Neural cell (in vitro differentiated cells): ENCODE measurements at regions not wholly inside any gene's neighbourhood (a gene's known extent, or its start where the extent isn't known, plus 50 kb on each side); places are given as distances from the start of the nearest gene placed in this dataset.

Experiments
- H2AFZ ChIP-seq: fragments of 200-600, 300-800 bp; sonication (generic), shearing (Covaris generic); 2 replicates; pipeline ENCODE4 v1.6.0; 2014; ENCODE audit warnings: low read depth, mild to moderate bottlenecking, antibody characterized with exemption, low read length, moderate library complexity
- H3F3A ChIP-seq: fragments of 200-600 bp; shearing (Covaris generic); 2 replicates; pipeline ENCODE4 v1.6.1; 2016; ENCODE audit warnings: mild to moderate bottlenecking, moderate library complexity, mixed read lengths, antibody characterized with exemption, low read length; ENCODE audit not compliant: insufficient read depth, poor library complexity, severe bottlenecking
- H3K27ac ChIP-seq: fragments of 200-600, 300-800 bp; sonication (generic), shearing (Covaris generic); 2 replicates; pipeline ENCODE4 v1.5.1; 2014; ENCODE audit warnings: mild to moderate bottlenecking, low read length, moderate library complexity
- H3K27me3 ChIP-seq: fragments of 300-800, 200-600 bp; sonication (generic), shearing (Covaris generic); 2 replicates; pipeline ENCODE4 v1.6.0; 2014; ENCODE audit warnings: mild to moderate bottlenecking, low read depth, low read length, moderate library complexity; ENCODE audit not compliant: insufficient read depth
- H3K36me3 ChIP-seq: fragments of 300-800, 200-600 bp; sonication (generic), shearing (Covaris generic); 2 replicates; pipeline ENCODE4 v1.5.1; 2014; ENCODE audit warnings: mild to moderate bottlenecking, antibody characterized with exemption, low read length, moderate library complexity; ENCODE audit not compliant: insufficient read depth
- H3K4me2 ChIP-seq: fragments of 300-800, 200-600 bp; sonication (generic), shearing (Covaris generic); 2 replicates; pipeline ENCODE4 v1.6.0; 2014; ENCODE audit warnings: mild to moderate bottlenecking, low read length
- H3K4me3 ChIP-seq: fragments of 300-800, 200-600 bp; sonication (generic), shearing (Covaris generic); 2 replicates; pipeline ENCODE4 v1.5.1; 2014; ENCODE audit warnings: mild to moderate bottlenecking, low read length, moderate library complexity
- H3K79me2 ChIP-seq: fragments of 200-600 bp; shearing (Covaris generic); replicated peaks from 2 replicates; pipeline ENCODE4 v1.6.0; 2014; ENCODE audit warnings: mild to moderate bottlenecking, low read length, moderate library complexity; ENCODE audit not compliant: insufficient read depth
- H3K9ac ChIP-seq: fragments of 300-800, 200-600 bp; sonication (generic), shearing (Covaris generic); 2 replicates; pipeline ENCODE4 v1.6.1; 2016; ENCODE audit warnings: mild to moderate bottlenecking, low read length, mixed read lengths
- H3K9me2 ChIP-seq: fragments of 200-600 bp; shearing (Covaris generic); 2 replicates; pipeline ENCODE4 v1.6.1; 2016; ENCODE audit warnings: mild to moderate bottlenecking, low read length, mixed read lengths; ENCODE audit not compliant: insufficient read depth
- H3K9me3 ChIP-seq: fragments of 200-600, 300-800 bp; sonication (generic), shearing (Covaris generic); 2 replicates; pipeline ENCODE4 v1.6.1; 2016; ENCODE audit warnings: mild to moderate bottlenecking, mixed run types, low read length, moderate library complexity, mixed read lengths
- H4K20me1 ChIP-seq: fragments of 200-600 bp; shearing (Covaris generic); 2 replicates; pipeline ENCODE4 v1.6.1; 2016; ENCODE audit warnings: mild to moderate bottlenecking, mixed run types; ENCODE audit not compliant: insufficient read depth
- CTCF ChIP-seq: fragments of 450-650 bp; IDR thresholded peaks from 2 replicates; pipeline ENCODE4 v1.5.1; 2014; ENCODE audit warnings: antibody characterized with exemption, mild to moderate bottlenecking, moderate library complexity; ENCODE audit not compliant: poor library complexity, severe bottlenecking
- EP300 ChIP-seq: fragments of 450-650 bp; conservative IDR thresholded peaks from 2 replicates; pipeline ENCODE4 v1.6.1; 2014; ENCODE audit warnings: antibody characterized with exemption, mild to moderate bottlenecking, moderate library complexity; ENCODE audit not compliant: poor library complexity, severe bottlenecking
- EZH2 ChIP-seq: fragments of 200-600, 300-800 bp; shearing (Covaris generic), sonication (generic); IDR thresholded peaks from 2 replicates; pipeline ENCODE4 v1.6.1; 2014; ENCODE audit warnings: antibody characterized with exemption, low read length, borderline replicate concordance, mild to moderate bottlenecking; ENCODE audit not compliant: insufficient read depth, poor library complexity, severe bottlenecking
- MXI1 ChIP-seq: fragments of 450-650 bp; conservative IDR thresholded peaks from 2 replicates; pipeline ENCODE4 v1.6.1; 2014; ENCODE audit warnings: antibody characterized with exemption, mild to moderate bottlenecking; ENCODE audit not compliant: poor library complexity, severe bottlenecking
- POLR2AphosphoS5 ChIP-seq: IDR thresholded peaks from 2 replicates; pipeline ENCODE4 v1.6.1; 2012
- RAD21 ChIP-seq: fragments of 450-650 bp; conservative IDR thresholded peaks from 2 replicates; pipeline ENCODE4 v1.6.1; 2014; ENCODE audit warnings: antibody characterized with exemption, mild to moderate bottlenecking, moderate library complexity
- REST ChIP-seq: IDR thresholded peaks from 2 replicates; pipeline ENCODE4 v1.6.1; 2012; ENCODE audit warnings: borderline replicate concordance
- SMC3 ChIP-seq: fragments of 450-650 bp; conservative IDR thresholded peaks from 2 replicates; pipeline ENCODE4 v1.6.1; 2014; ENCODE audit warnings: antibody characterized with exemption, mild to moderate bottlenecking, moderate library complexity; ENCODE audit not compliant: poor library complexity
- TAF1 ChIP-seq: IDR thresholded peaks from 2 replicates; pipeline ENCODE4 v1.6.1; 2012; ENCODE audit warnings: low read depth

GRCh38 chrX:138771047-138771446, 59.5 kb upstream of the FGF13 start:
- H3K27ac ChIP-seq: no peak overlapping the region
- H2AFZ ChIP-seq: no peak overlapping the region
- H3K4me2 ChIP-seq: no peak overlapping the region
- no peaks in the 10 kb centered on the region for H4K20me1 ChIP-seq
- no peaks in the 10 kb centered on the region for H3F3A ChIP-seq
- TF ChIP-seq CTCF (no peak), MXI1 (no peak), RAD21 (no peak), EZH2 (no peak), EP300 (no peak), SMC3 (no peak), TAF1 (no peak), REST (no peak), POLR2AphosphoS5 (no peak)
- H3K9ac ChIP-seq: no peak overlapping the region
- H3K79me2 ChIP-seq: no peaks in the 10 kb centered on the region
- H3K36me3 ChIP-seq: no peaks in the 10 kb centered on the region
- H3K9me2 ChIP-seq: no peaks in the 10 kb centered on the region
- no peaks in the 10 kb centered on the region for H3K9me3 ChIP-seq
- no peaks in the 10 kb centered on the region for H3K27me3 ChIP-seq
- no peak overlapping the region for H3K4me3 ChIP-seq

- H3K79me2 ChIP-seq: no peaks in the 10 kb centered on the region
- no peak overlapping the region for H3K4me2 ChIP-seq
- H3F3A ChIP-seq: no peaks in the 10 kb centered on the region
- H3K4me3 ChIP-seq: no peak overlapping the region
- H3K9me3 ChIP-seq: no peaks in the 10 kb centered on the region
- H3K9ac ChIP-seq: no peak overlapping the region
- H2AFZ ChIP-seq: no peak overlapping the region
- no peaks in the 10 kb centered on the region for H4K20me1 ChIP-seq
- H3K27ac ChIP-seq: no peak overlapping the region
- no peaks in the 10 kb centered on the region for H3K9me2 ChIP-seq
- no peaks in the 10 kb centered on the region for H3K27me3 ChIP-seq
- no peaks in the 10 kb centered on the region for H3K36me3 ChIP-seq
- TF ChIP-seq EP300 (no peak), TAF1 (no peak), EZH2 (no peak), SMC3 (no peak), CTCF (no peak), MXI1 (no peak), REST (no peak), POLR2AphosphoS5 (no peak), RAD21 (no peak)
These were observed 58.4 kb upstream of the FGF13 start for GRCh38 chrX:138769918-138770317.
